GM21786 (cell line): ENCODE measurements at regions not wholly inside any gene's neighbourhood (a gene's known extent, or its start where the extent isn't known, plus 50 kb on each side); places are given as distances from the start of the nearest gene placed in this dataset.
"Not testable (repeated sequence)": the region's sequence is repeated elsewhere in the genome, so short reads cannot be mapped to it uniquely, and the experiment has no call there.

ENCODE experiments used
- ATAC-seq: cut with Tn5 transposase; IDR thresholded peaks from one replicate; pipeline ENCODE4 v1.9.1; 2021; ENCODE audit not compliant: unreplicated experiment

DNA sequence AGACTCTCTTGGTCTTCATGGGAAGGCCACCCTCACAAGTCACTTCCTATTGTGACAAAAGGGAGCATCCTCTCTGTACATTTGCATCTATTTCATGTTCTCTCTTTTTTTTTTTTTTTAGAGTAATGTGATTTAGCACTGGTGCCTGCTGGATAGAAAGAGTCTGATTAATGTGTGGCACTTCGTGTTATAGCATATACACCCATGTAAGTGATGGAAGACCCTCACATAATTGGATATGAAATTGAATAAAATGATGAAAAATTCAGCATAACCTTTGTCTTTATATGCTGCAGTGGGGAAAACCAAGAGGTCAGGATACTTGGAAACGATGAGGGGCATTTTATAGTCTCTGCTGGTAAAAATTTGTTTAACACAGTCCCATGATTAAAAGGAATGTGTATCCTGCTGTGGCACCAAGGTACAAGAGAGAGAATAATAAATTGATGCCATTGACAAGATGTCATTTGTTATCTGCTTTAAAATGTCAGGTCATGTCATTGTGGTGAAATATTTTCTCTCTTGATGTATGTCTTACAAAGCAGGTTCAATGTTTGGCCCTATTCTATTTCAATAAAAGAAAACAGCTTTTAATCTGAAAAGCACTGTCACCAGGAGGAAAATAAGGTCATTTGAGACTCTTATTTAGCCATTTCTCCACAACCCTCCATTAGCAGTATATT, 1115.4 kb downstream of the STPG2 start:
- ATAC-seq: no peak

DNA sequence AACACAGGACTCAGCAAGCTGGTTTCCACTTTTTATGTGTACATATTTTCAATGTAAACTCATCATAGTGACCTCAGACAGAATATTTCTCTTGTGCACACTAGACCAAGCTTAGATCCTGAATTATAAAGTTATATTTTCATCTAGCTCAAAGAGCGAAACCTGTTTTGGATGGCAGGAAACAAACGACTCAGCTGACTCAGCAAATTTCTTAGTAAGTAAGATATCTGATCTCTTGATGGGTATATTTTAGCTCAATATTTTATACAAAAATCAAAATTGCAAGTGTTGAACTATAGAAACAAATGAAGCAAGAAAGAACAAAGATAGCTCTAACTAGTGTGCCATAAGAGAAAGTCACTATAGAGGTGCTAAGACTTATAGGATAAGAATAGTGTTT, 1114.5 kb downstream of the STPG2 start:
- ATAC-seq: no peak

DNA sequence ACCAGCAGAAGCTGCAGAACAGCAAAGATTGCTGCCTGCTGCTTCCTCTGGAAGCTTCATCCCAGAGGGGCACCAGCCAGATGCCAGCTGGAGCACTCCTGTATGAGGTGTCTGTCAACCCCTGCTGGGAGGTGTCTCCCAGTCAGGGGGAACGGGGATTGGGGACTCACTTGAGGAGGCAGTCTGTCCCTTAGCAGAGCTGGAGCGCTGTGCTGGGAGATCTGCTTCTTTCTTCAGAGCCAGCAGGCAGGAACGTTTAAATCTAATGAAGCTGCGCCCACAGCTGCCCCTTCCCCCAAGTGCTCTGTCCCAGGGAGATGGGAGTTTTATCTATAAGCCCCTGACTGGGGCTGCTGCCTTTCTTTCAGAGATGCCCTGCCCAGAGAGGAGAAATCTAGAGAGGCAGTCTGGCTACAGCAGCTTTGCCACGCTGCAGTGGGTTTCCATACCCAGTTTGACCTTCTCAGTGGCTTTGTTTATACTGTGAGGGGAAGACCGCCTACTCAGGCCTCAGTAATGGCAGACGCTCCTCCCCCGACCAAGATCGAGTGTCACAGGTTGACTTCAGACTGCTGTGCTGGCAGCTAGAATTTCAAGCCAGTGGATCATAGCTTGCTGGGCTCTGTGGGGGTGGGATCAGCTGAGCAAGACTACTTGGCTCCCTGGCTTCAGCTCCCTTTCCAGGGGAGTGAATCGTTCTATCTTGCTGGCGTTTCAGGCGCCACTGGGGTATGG, 1105.7 kb downstream of the STPG2 start:
- ATAC-seq: not testable (repeated sequence)

GRCh38 chr4:97038146-97038516, 1105.1 kb downstream of the STPG2 start:
- no peak for ATAC-seq

DNA sequence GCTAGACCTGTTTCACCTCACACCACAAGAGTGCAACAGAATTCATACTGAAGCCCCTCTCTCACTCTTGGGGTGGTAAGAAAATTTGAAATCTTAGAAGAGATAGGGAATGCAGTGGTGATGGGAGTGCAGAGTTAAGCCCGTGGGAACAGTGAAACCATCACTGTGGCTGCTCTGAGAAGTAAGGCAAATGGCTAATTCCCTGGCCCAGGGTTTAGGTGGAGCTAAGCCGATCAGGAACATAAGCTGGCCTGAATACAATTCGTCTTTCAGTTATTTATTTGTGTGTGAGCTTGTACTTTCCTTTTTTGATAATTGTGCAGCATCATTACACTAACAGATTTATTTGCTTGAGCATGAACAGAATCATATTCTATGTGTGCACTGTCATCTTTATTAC, 1070.6 kb downstream of the STPG2 start:
- ATAC-seq: no peak

- no peak for ATAC-seq
These were observed 1070.1 kb downstream of the STPG2 start for GRCh38 chr4:97073194-97073593.

DNA sequence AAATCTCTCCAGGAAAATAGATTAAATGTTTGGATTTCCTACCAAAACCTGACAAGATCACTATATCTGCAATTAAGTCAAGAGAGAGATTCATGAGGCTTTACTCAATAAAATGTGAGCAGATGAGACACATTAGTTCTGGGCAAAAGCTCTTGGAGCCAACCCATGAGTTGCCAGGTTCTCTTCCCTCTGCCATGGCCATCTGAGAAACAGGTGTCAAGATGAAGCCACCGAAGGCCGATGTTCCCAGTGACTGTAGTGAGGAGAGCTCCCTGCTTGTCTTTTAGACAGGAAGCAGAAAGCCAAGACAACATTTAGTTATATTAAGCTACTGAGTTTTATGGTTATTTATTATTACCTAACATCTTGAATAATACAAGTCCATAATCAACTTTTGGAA, 1068.7 kb downstream of the STPG2 start:
- ATAC-seq: no peak

GRCh38 chr4:97081951-97082350, 1061.3 kb downstream of the STPG2 start:
- ATAC-seq: no peak

- ATAC-seq: not testable (repeated sequence)
These were observed 1046.2 kb downstream of the STPG2 start for GRCh38 chr4:97097036-97097435.

GRCh38 chr4:97101171-97101570, 1042.1 kb downstream of the STPG2 start:
- not testable (repeated sequence) for ATAC-seq

DNA sequence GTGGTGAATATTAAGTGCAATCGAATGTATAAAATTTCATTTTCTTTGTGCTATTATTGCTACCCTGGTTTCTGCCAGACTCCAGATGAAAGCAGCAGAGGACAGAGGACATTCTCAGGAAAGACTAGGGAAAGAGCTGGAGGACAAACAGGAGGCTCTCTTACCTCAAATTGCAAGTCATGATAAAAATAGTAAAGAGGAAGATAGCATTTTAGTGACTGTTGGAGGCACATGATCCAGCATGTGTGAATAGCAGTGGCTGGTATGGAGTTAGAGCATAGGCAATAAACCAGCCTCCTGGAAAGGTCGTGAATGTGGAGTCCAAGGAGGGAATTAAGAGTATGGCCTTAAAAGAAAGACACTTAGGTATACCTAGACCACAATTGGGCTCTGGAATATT, 1040.0 kb downstream of the STPG2 start:
- no peak for ATAC-seq

GRCh38 chr4:97104006-97104405, 1039.3 kb downstream of the STPG2 start:
- ATAC-seq: no peak

DNA sequence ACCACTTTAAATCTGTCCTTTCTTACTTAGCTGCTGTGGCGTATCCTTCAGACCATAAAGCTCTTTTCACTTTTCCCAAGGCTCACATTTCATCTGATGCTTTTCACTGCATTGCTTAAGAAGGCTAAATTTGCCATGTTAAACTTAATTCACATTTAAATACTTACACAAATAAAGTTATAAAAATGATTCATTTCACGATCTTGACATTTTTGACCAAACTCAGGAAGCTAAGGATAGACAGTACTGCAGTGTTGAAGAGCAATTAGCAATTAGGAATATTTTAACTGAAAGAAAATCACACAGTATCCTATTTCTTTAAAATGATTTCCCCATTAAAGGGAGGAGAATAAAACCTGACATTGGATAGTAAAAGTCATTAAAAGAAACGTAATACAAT, 1038.6 kb downstream of the STPG2 start:
- ATAC-seq: no peak

- ATAC-seq: no peak
These were observed 1037.8 kb downstream of the STPG2 start for GRCh38 chr4:97105347-97106099.

GRCh38 chr4:97106161-97106560, 1037.1 kb downstream of the STPG2 start:
- ATAC-seq: no peak

DNA sequence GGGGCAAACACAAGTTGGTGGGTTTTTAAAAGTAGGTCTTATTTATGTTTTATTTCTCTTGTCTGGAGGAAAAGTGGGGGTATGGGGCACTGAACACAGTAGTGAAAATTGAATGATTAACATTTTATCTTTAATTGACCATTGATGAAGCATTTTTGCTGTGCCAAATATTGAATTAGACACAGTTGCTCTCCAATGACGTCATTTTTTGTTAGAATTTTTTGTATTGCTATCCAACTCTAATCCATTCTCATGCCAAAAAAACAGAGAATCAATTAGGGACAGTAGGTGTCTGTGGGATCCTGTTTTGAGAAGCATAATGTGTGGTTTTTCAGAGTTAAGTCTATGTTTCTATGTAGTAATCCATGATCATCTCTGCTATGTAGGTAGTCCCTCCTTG, 1032.8 kb downstream of the STPG2 start:
- ATAC-seq: no peak

- ATAC-seq: no peak
These were observed 1026.8 kb downstream of the STPG2 start for GRCh38 chr4:97116511-97116910.

GRCh38 chr4:97121493-97121892, 1021.8 kb downstream of the STPG2 start:
- no peak for ATAC-seq

- no peak for ATAC-seq
These were observed 1019.7 kb downstream of the STPG2 start for GRCh38 chr4:97123573-97123972.

DNA sequence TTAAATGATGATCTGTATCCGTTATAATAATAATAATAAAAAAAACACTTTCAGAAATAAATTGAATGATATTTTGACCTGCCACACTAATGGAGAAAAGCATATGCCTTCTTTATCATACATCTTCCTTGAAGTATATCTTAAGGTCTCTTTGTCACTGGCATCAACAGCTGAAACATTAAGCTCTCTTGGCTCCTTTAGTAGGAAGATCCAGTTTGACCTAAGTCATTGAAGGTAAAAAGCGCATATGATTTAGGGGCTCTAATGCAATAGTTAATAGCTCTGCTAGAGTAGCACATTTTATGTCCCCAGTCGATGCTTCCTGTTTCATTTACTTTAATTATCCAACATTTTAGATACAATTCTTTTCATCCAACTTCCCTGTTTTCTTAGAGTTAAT, 1010.8 kb downstream of the STPG2 start:
- no peak for ATAC-seq

DNA sequence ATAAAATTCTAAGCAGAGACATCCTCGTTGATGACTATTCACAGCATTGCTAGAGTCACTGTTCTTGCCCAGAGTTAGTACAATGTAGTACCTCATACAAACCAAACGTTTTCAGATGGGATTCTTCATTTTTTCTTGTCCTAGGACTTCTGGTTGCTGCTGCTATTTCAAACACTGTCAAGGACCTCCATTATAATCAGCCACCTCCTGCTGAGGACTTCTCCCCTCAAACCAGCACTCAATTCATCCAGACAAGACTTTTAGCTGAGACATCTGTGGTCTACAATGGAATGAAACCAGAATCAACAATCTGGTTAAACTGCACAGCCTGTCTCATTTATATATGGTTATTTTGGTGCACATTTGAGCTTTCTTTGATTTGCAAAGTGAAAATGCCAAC, 1008.8 kb downstream of the STPG2 start:
- no peak for ATAC-seq

DNA sequence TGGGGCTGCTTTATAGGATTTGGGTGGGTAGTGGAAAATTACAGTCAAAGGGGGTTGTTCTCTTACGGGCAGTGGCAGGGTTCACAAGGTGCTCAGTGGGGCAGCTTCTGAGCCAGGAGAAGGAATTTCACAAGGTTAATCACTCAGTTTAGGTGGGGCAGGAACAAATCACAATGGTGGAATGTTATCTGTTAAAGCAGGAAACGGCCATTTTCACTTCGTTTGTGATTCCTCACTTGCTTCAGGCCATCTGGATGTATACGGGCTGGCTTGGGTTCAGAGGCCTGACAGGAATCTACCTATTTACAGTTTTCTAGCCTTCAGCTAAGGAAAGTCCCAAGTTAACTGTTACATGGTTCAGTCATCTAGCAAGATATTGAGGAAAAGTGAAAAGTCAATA, 1003.5 kb downstream of the STPG2 start:
- no peak for ATAC-seq
